ENCODE measurements at regions not wholly inside any gene's neighbourhood (a gene's known extent, or its start where the extent isn't known, plus 50 kb on each side); places are given as distances from the start of the nearest gene placed in this dataset.

- no peak for TF ChIP-seq POLR2A (IDR thresholded peaks at IDR 0.05)
- TF ChIP-seq EP300 (IDR thresholded peaks at IDR 0.05): no peak
- no peak for TF ChIP-seq CTCF (IDR thresholded peaks at IDR 0.05)
- H3K36me3 ChIP-seq: no peaks in the 10 kb centered on the region
- DNase-seq: no peak
- WGBS, 3 donors: 83 to 88% (median 86%) methylated on average over 6 of the region's 6 CpGs
- no peaks in the 10 kb centered on the region for H3K9me3 ChIP-seq
- no peaks in the 10 kb centered on the region for H3K4me1 ChIP-seq (ENCODE audit: insufficient read depth)
- intact Hi-C loops (cut with DNase I): no loop called here
- H3K4me3 ChIP-seq: no peak overlapping the region
- H3K27me3 ChIP-seq: no peaks in the 10 kb centered on the region
- H3K27ac ChIP-seq: no peak overlapping the region
Observed at GRCh38 chr10:130774871-130775270, 536.6 kb downstream of the TCERG1L start.

- Histone ChIP-seq H3K36me3 (no peaks in the 10 kb centered on the region), H3K27ac (no peak overlapping the region), H3K27me3 (no peaks in the 10 kb centered on the region), H3K9me3 (no peaks in the 10 kb centered on the region), H3K4me3 (no peak overlapping the region), H3K4me1 (ENCODE audit: insufficient read depth) (no peaks in the 10 kb centered on the region)
- no peak for TF ChIP-seq POLR2A (IDR thresholded peaks at IDR 0.05)
- TF ChIP-seq EP300 (IDR thresholded peaks at IDR 0.05): no peak
- no peak for TF ChIP-seq CTCF (IDR thresholded peaks at IDR 0.05)
- intact Hi-C loops (cut with DNase I): no loop called here
- 71 to 85% (median 79%) methylated on average over 1 of the region's 1 CpG for WGBS, 3 donors
- no peak for DNase-seq
Observed at GRCh38 chr10:130775311-130775710, 536.2 kb downstream of the TCERG1L start.

- TF ChIP-seq CTCF (IDR thresholded peaks at IDR 0.05) (no peak), EP300 (IDR thresholded peaks at IDR 0.05) (no peak), POLR2A (IDR thresholded peaks at IDR 0.05) (no peak)
- Histone ChIP-seq H3K4me3 (no peak overlapping the region), H3K36me3 (no peaks in the 10 kb centered on the region), H3K4me1 (ENCODE audit: insufficient read depth) (no peaks in the 10 kb centered on the region), H3K9me3 (no peaks in the 10 kb centered on the region), H3K27ac (no peak overlapping the region), H3K27me3 (no peaks in the 10 kb centered on the region)
- no peak for DNase-seq
- intact Hi-C loops (cut with DNase I): no loop called here
- WGBS, 3 donors: 47 to 57% (median 51%) methylated on average over 10 of the region's 10 CpGs
Observed at GRCh38 chr10:130776724-130777123, 534.8 kb downstream of the TCERG1L start.

- no peaks in the 10 kb centered on the region for H3K4me1 ChIP-seq (ENCODE audit: insufficient read depth)
- DNase-seq: no peak
- no peaks in the 10 kb centered on the region for H3K27me3 ChIP-seq
- no peaks in the 10 kb centered on the region for H3K9me3 ChIP-seq
- 85 to 87% (median 85%) methylated on average over 15 of the region's 15 CpGs for WGBS, 3 donors
- no peak overlapping the region for H3K4me3 ChIP-seq
- H3K27ac ChIP-seq: no peak overlapping the region
- intact Hi-C loops (cut with DNase I): no loop called here
- H3K36me3 ChIP-seq: no peaks in the 10 kb centered on the region
- no peak for TF ChIP-seq EP300 (IDR thresholded peaks at IDR 0.05)
- no peak for TF ChIP-seq CTCF (IDR thresholded peaks at IDR 0.05)
- no peak for TF ChIP-seq POLR2A (IDR thresholded peaks at IDR 0.05)
Observed at GRCh38 chr10:130777507-130778165, 533.9 kb downstream of the TCERG1L start.

Data from ovary (tissue), 7 donors.